ENCODE measurements at regions not wholly inside any gene's neighbourhood (a gene's known extent, or its start where the extent isn't known, plus 50 kb on each side); places are given as distances from the start of the nearest gene placed in this dataset.

DNA sequence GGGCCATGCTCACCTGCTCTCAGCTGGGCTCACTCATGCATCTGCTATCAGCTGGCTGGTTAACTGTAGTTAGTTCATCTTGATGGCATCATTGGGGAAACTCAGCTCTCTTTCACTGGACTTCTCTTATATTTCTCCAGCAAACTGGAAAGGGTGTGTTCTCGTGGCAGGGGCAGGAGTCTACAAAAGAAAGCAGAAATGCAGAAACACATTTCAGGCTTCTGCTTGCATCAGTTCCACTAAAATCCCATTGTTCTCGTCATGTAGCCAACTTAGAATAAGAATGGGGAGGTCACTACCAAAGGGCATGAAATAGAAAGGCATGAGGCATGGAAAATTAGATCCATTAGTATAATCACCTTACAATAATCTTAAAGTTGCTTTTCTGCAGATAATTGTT is 207.3 kb downstream of the NRIP1 start:
- WGBS (ENCODE audit: insufficient coverage) = 73% methylated on average over 1 of the region's 2 CpGs
- Histone ChIP-seq H3K4me3 (ENCODE audit: low read length) (no peak overlapping the region), H3K27ac (ENCODE audit: low read length) (no peak overlapping the region), H3K4me1 (ENCODE audit: control insufficient read depth, insufficient read depth, low read length) (no peaks in the 10 kb centered on the region), H3K36me3 (ENCODE audit: control insufficient read depth, insufficient read depth, low read length) (no peaks in the 10 kb centered on the region), H3K27me3 (ENCODE audit: control insufficient read depth, insufficient read depth, low read length) (no peaks in the 10 kb centered on the region), H3K9me3 (ENCODE audit: control insufficient read depth, insufficient read depth, low read length) (no peaks in the 10 kb centered on the region)
- Mint-ChIP-seq H3K4me3 (no peak overlapping the region), H3K9me3 (peaks cover 2 to 3% of the 10 kb centered on the region in 2 donors), H3K27me3 (ENCODE audit: low read depth in 2 of 2) (no peaks in the 10 kb centered on the region), H3K36me3 (no peaks in the 10 kb centered on the region), H3K27ac (no peak overlapping the region), H3K4me1 (no peaks in the 10 kb centered on the region)
- DNase-seq (no peak), ATAC-seq (no peak)
- TF ChIP-seq CTCF (IDR thresholded peaks at IDR 0.05) = no peak
- intact Hi-C loops (cut with micrococcal nuclease) = no loop called here

DNA sequence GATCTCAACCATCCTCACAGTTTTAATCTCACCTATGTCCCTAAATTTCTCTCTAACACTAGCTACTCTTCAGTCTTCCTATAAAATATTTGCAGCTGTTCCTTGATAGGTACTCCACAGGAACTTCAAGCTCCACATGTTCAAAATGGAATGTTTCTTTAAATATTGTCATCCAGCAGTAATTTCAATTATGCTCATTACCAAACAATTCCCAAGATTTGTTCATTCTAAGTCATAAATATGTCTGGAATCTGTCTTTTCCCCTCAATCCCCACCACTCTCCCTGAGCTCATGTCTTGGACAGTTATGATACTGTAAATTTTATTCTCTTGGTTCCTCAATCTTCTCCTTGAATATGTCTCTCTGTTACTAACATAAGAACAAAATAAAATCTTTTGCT is 214.4 kb downstream of the NRIP1 start:
- H3K36me3 Mint-ChIP-seq = no peaks in the 10 kb centered on the region

DNA sequence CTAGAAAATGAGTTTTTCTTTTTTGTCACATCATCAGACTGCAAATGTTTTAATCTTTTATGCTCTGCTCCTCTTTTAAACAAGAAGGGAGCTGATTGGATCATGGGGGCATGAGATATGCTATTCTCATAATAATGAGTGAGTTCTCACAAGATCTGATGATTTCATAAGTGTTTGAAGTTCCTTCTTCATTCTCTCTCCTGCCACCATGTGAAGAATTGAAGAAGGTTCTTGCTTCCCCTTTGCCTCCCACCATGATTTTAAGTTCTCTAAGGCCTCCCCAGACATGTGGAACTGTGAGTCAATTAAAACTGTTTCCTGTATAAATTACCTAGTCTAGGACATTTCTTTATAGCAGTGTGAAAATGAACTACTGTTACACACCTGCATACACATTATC is 218.2 kb downstream of the NRIP1 start:
- Histone ChIP-seq H3K9me3 (ENCODE audit: control insufficient read depth, insufficient read depth, low read length) (peaks cover 8% of the 10 kb centered on the region), H3K4me1 (ENCODE audit: control insufficient read depth, insufficient read depth, low read length) (no peaks in the 10 kb centered on the region), H3K27me3 (ENCODE audit: control insufficient read depth, insufficient read depth, low read length) (no peaks in the 10 kb centered on the region), H3K36me3 (ENCODE audit: control insufficient read depth, insufficient read depth, low read length) (no peaks in the 10 kb centered on the region), H3K4me3 (ENCODE audit: low read length) (no peak overlapping the region), H3K27ac (ENCODE audit: low read length) (no peak overlapping the region)
- H3K27ac Mint-ChIP-seq = no peak overlapping the region
- no peaks in the 10 kb centered on the region for H3K27me3 Mint-ChIP-seq (ENCODE audit: low read depth in 2 of 2)
- ATAC-seq (no peak), DNase-seq (no peak)
- no peaks in the 10 kb centered on the region for H3K36me3 Mint-ChIP-seq
- H3K9me3 Mint-ChIP-seq = peaks cover 7 to 8% of the 10 kb centered on the region in 2 donors
- no peak overlapping the region for H3K4me3 Mint-ChIP-seq
- no peak for TF ChIP-seq CTCF (IDR thresholded peaks at IDR 0.05)
- H3K4me1 Mint-ChIP-seq = no peaks in the 10 kb centered on the region
- intact Hi-C loops (cut with micrococcal nuclease) = no loop called here

More for the DNA sequence above, 214.4 kb downstream of the NRIP1 start:
- intact Hi-C loops (cut with micrococcal nuclease) = no loop called here
- Histone ChIP-seq H3K27ac (ENCODE audit: low read length) (no peak overlapping the region), H3K9me3 (ENCODE audit: control insufficient read depth, insufficient read depth, low read length) (peaks cover 8% of the 10 kb centered on the region), H3K27me3 (ENCODE audit: control insufficient read depth, insufficient read depth, low read length) (no peaks in the 10 kb centered on the region), H3K4me3 (ENCODE audit: low read length) (no peak overlapping the region), H3K4me1 (ENCODE audit: control insufficient read depth, insufficient read depth, low read length) (no peaks in the 10 kb centered on the region), H3K36me3 (ENCODE audit: control insufficient read depth, insufficient read depth, low read length) (no peaks in the 10 kb centered on the region)
- no peak overlapping the region for H3K27ac Mint-ChIP-seq
- ATAC-seq = no peak
- H3K4me3 Mint-ChIP-seq = no peak overlapping the region
- H3K4me1 Mint-ChIP-seq = no peaks in the 10 kb centered on the region
- H3K27me3 Mint-ChIP-seq (ENCODE audit: low read depth in 2 of 2) = no peaks in the 10 kb centered on the region
- TF ChIP-seq CTCF (IDR thresholded peaks at IDR 0.05) = no peak
- H3K9me3 Mint-ChIP-seq = peaks cover 4 to 5% of the 10 kb centered on the region in 2 donors
- no peak for DNase-seq

GRCh38 chr21:14844001-14844400 is 220.8 kb downstream of the NRIP1 start:
- ATAC-seq (no peak), DNase-seq (no peak)
- no peak for TF ChIP-seq CTCF (IDR thresholded peaks at IDR 0.05)
- Histone ChIP-seq H3K36me3 (ENCODE audit: control insufficient read depth, insufficient read depth, low read length) (no peaks in the 10 kb centered on the region), H3K27me3 (ENCODE audit: control insufficient read depth, insufficient read depth, low read length) (no peaks in the 10 kb centered on the region), H3K4me3 (ENCODE audit: low read length) (no peak overlapping the region), H3K9me3 (ENCODE audit: control insufficient read depth, insufficient read depth, low read length) (peaks cover 8% of the 10 kb centered on the region), H3K27ac (ENCODE audit: low read length) (no peak overlapping the region), H3K4me1 (ENCODE audit: control insufficient read depth, insufficient read depth, low read length) (no peaks in the 10 kb centered on the region)
- Mint-ChIP-seq H3K27me3 (ENCODE audit: low read depth in 2 of 2) (no peaks in the 10 kb centered on the region), H3K36me3 (no peaks in the 10 kb centered on the region), H3K9me3 (peaks cover 5 to 8% of the 10 kb centered on the region in 2 donors), H3K27ac (no peak overlapping the region), H3K4me1 (no peaks in the 10 kb centered on the region), H3K4me3 (no peak overlapping the region)
- intact Hi-C loops (cut with micrococcal nuclease) = no loop called here
